ENCODE measurements at regions not wholly inside any gene's neighbourhood (a gene's known extent, or its start where the extent isn't known, plus 50 kb on each side); places are given as distances from the start of the nearest gene placed in this dataset.

GRCh38 chr4:4613641-4614286, 71.9 kb upstream of the STX18 start:
- no peak for TF ChIP-seq CTCF (IDR thresholded peaks at IDR 0.05; ENCODE audit: poor library complexity, severe bottlenecking)
- ATAC-seq (ENCODE audit: low read depth) (no peak), DNase-seq (ENCODE audit: low spot score) (no peak)
- Histone ChIP-seq H3K27ac (ENCODE audit: poor library complexity, severe bottlenecking) (no peak overlapping the region), H3K36me3 (ENCODE audit: low read depth) (no peaks in the 10 kb centered on the region), H3K9me3 (ENCODE audit: severe bottlenecking) (no peaks in the 10 kb centered on the region), H3K4me1 (ENCODE audit: insufficient read depth, poor library complexity, severe bottlenecking) (no peaks in the 10 kb centered on the region), H3K4me3 (ENCODE audit: severe bottlenecking) (no peak overlapping the region), H3K27me3 (ENCODE audit: insufficient read depth, poor library complexity, severe bottlenecking) (no peaks in the 10 kb centered on the region)

GRCh38 chr4:4613126-4613465, 71.2 kb upstream of the STX18 start:
- H3K27ac ChIP-seq (ENCODE audit: poor library complexity, severe bottlenecking): no peak overlapping the region
- DNase-seq (ENCODE audit: low spot score) (no peak), ATAC-seq (ENCODE audit: low read depth) (no peak)
- H3K27me3 ChIP-seq (ENCODE audit: insufficient read depth, poor library complexity, severe bottlenecking): no peaks in the 10 kb centered on the region
- no peaks in the 10 kb centered on the region for H3K9me3 ChIP-seq (ENCODE audit: severe bottlenecking)
- no peaks in the 10 kb centered on the region for H3K36me3 ChIP-seq (ENCODE audit: low read depth)
- no peaks in the 10 kb centered on the region for H3K4me1 ChIP-seq (ENCODE audit: insufficient read depth, poor library complexity, severe bottlenecking)
- no peak for TF ChIP-seq CTCF (IDR thresholded peaks at IDR 0.05; ENCODE audit: poor library complexity, severe bottlenecking)
- no peak overlapping the region for H3K4me3 ChIP-seq (ENCODE audit: severe bottlenecking)

GRCh38 chr4:4610672-4611071, 68.8 kb upstream of the STX18 start:
- Histone ChIP-seq H3K27ac (ENCODE audit: poor library complexity, severe bottlenecking) (no peak overlapping the region), H3K4me3 (ENCODE audit: severe bottlenecking) (no peak overlapping the region), H3K36me3 (ENCODE audit: low read depth) (no peaks in the 10 kb centered on the region), H3K27me3 (ENCODE audit: insufficient read depth, poor library complexity, severe bottlenecking) (no peaks in the 10 kb centered on the region), H3K9me3 (ENCODE audit: severe bottlenecking) (no peaks in the 10 kb centered on the region), H3K4me1 (ENCODE audit: insufficient read depth, poor library complexity, severe bottlenecking) (no peaks in the 10 kb centered on the region)
- no peak for TF ChIP-seq CTCF (IDR thresholded peaks at IDR 0.05; ENCODE audit: poor library complexity, severe bottlenecking)
- DNase-seq (ENCODE audit: low spot score): no peak
- no peak for ATAC-seq (ENCODE audit: low read depth)

- no peaks in the 10 kb centered on the region for H3K9me3 ChIP-seq (ENCODE audit: severe bottlenecking)
- no peaks in the 10 kb centered on the region for H3K27me3 ChIP-seq (ENCODE audit: insufficient read depth, poor library complexity, severe bottlenecking)
- no peak for TF ChIP-seq CTCF (IDR thresholded peaks at IDR 0.05; ENCODE audit: poor library complexity, severe bottlenecking)
- no peaks in the 10 kb centered on the region for H3K4me1 ChIP-seq (ENCODE audit: insufficient read depth, poor library complexity, severe bottlenecking)
- no peak for DNase-seq (ENCODE audit: low spot score)
- no peak overlapping the region for H3K4me3 ChIP-seq (ENCODE audit: severe bottlenecking)
- H3K27ac ChIP-seq (ENCODE audit: poor library complexity, severe bottlenecking): no peak overlapping the region
- no peaks in the 10 kb centered on the region for H3K36me3 ChIP-seq (ENCODE audit: low read depth)
- no peak for ATAC-seq (ENCODE audit: low read depth)
These were observed 67.9 kb upstream of the STX18 start for GRCh38 chr4:4609622-4610334.

GRCh38 chr4:4608214-4608537, 66.3 kb upstream of the STX18 start:
- Histone ChIP-seq H3K27me3 (ENCODE audit: insufficient read depth, poor library complexity, severe bottlenecking) (no peaks in the 10 kb centered on the region), H3K4me1 (ENCODE audit: insufficient read depth, poor library complexity, severe bottlenecking) (no peaks in the 10 kb centered on the region), H3K27ac (ENCODE audit: poor library complexity, severe bottlenecking) (no peak overlapping the region), H3K4me3 (ENCODE audit: severe bottlenecking) (no peak overlapping the region), H3K36me3 (ENCODE audit: low read depth) (no peaks in the 10 kb centered on the region), H3K9me3 (ENCODE audit: severe bottlenecking) (no peaks in the 10 kb centered on the region)
- ATAC-seq (ENCODE audit: low read depth): no peak
- no peak for DNase-seq (ENCODE audit: low spot score)
- no peak for TF ChIP-seq CTCF (IDR thresholded peaks at IDR 0.05; ENCODE audit: poor library complexity, severe bottlenecking)

All from RWPE2 (cell line).